Trophoblast cell (in vitro differentiated cells and primary cell): ENCODE measurements at regions not wholly inside any gene's neighbourhood (a gene's known extent, or its start where the extent isn't known, plus 50 kb on each side); places are given as distances from the start of the nearest gene placed in this dataset.

Source experiments
- DNase-seq, 2 donors: peaks; one replicate each; pipeline ENCODE4 v3.0.0-alpha.2; 2016
- H2AFZ ChIP-seq: 2 replicates; pipeline ENCODE4 v1.6.1; 2013; ENCODE audit warnings: low read length, moderate library complexity, mild to moderate bottlenecking; ENCODE audit not compliant: insufficient read depth, poor library complexity
- H2AK5ac ChIP-seq: 2 replicates; pipeline ENCODE4 v1.6.1; 2013; ENCODE audit warnings: mild to moderate bottlenecking, low read length
- H2BK120ac ChIP-seq: 2 replicates; pipeline ENCODE4 v1.6.1; 2013; ENCODE audit warnings: low read length, mild to moderate bottlenecking, moderate library complexity; ENCODE audit not compliant: insufficient read depth, poor library complexity
- H2BK12ac ChIP-seq: 2 replicates; pipeline ENCODE4 v1.6.1; 2013; ENCODE audit warnings: mild to moderate bottlenecking, low read length, moderate library complexity
- H2BK5ac ChIP-seq: 2 replicates; pipeline ENCODE4 v1.6.1; 2013; ENCODE audit warnings: low read length, low read depth, moderate library complexity, mild to moderate bottlenecking; ENCODE audit not compliant: poor library complexity
- H3K14ac ChIP-seq: 2 replicates; pipeline ENCODE4 v1.6.1; 2013; ENCODE audit warnings: mild to moderate bottlenecking, low read length
- H3K18ac ChIP-seq: 2 replicates; pipeline ENCODE4 v1.6.1; 2013; ENCODE audit warnings: mild to moderate bottlenecking, low read length
- H3K23ac ChIP-seq: 2 replicates; pipeline ENCODE4 v1.6.1; 2013; ENCODE audit warnings: low read length
- H3K27ac ChIP-seq: 2 replicates; pipeline ENCODE4 v1.5.1; 2013; ENCODE audit warnings: low read depth, mild to moderate bottlenecking, inconsistent platforms, low read length, moderate library complexity
- H3K27me3 ChIP-seq: 2 replicates; pipeline ENCODE4 v1.6.1; 2013; ENCODE audit warnings: inconsistent platforms, mild to moderate bottlenecking, low read length, moderate library complexity; ENCODE audit not compliant: insufficient read depth
- H3K36me3 ChIP-seq, 2 experiments: 1 replicate in 1 of 2; 2 replicates in 1 of 2; pipeline ENCODE4 v1.6.1; 2013; ENCODE audit warnings: low read length in 2 of 2, mild to moderate bottlenecking in 2 of 2, moderate library complexity in 1 of 2; ENCODE audit not compliant: insufficient read depth in 2 of 2, control insufficient read depth in 1 of 2
- H3K4ac ChIP-seq: 2 replicates; pipeline ENCODE4 v1.6.1; 2013; ENCODE audit warnings: low read depth, mild to moderate bottlenecking, low read length, moderate library complexity
- H3K4me1 ChIP-seq, 2 experiments: 1 replicate in 1 of 2; 2 replicates in 1 of 2; pipeline ENCODE4 v1.6.1; 2013; ENCODE audit warnings: low read length in 2 of 2, mild to moderate bottlenecking in 2 of 2, moderate library complexity in 1 of 2; ENCODE audit not compliant: insufficient read depth in 2 of 2, control insufficient read depth in 1 of 2
- H3K4me2 ChIP-seq: 2 replicates; pipeline ENCODE4 v1.6.1; 2013; ENCODE audit warnings: inconsistent platforms, mild to moderate bottlenecking, low read length, moderate library complexity
- H3K4me3 ChIP-seq: 2 replicates; pipeline ENCODE4 v1.5.1; 2013; ENCODE audit warnings: mild to moderate bottlenecking, low read depth, low read length, inconsistent platforms
- H3K79me1 ChIP-seq: one replicate; pipeline ENCODE4 v1.6.1; 2013; ENCODE audit warnings: low read length
- H3K79me2 ChIP-seq: 2 replicates; pipeline ENCODE4 v1.6.1; 2013; ENCODE audit warnings: low read length, mild to moderate bottlenecking; ENCODE audit not compliant: control insufficient read depth, insufficient read depth, poor library complexity
- H3K9ac ChIP-seq: 2 replicates; pipeline ENCODE4 v1.6.1; 2013; ENCODE audit warnings: mild to moderate bottlenecking, low read length
- H3K9me3 ChIP-seq: 2 replicates; pipeline ENCODE4 v1.6.1; 2013; ENCODE audit warnings: low read depth, mild to moderate bottlenecking, control low read depth, inconsistent platforms, low read length; ENCODE audit not compliant: insufficient read depth
- H4K12ac ChIP-seq: 2 replicates; pipeline ENCODE4 v1.6.1; 2013; ENCODE audit warnings: low read depth, mild to moderate bottlenecking, low read length, moderate library complexity
- H4K8ac ChIP-seq: 2 replicates; pipeline ENCODE4 v1.6.1; 2013; ENCODE audit warnings: low read depth, mild to moderate bottlenecking, low read length, moderate library complexity
- H4K91ac ChIP-seq: one replicate; pipeline ENCODE4 v1.6.1; 2013; ENCODE audit warnings: low read depth, mild to moderate bottlenecking, low read length, moderate library complexity
- WGBS: extraction: QIAGEN DNeasy Blood & Tissue Kit; methylation state at CpG from one replicate; pipeline ENCODE4 v1.1.7; 2013; ENCODE audit warnings: missing lambda C conversion rate; ENCODE audit not compliant: insufficient read length, insufficient coverage; ENCODE audit errors: extremely low coverage; 5-methylcytosine and 5-hydroxymethylcytosine counted together

DNA sequence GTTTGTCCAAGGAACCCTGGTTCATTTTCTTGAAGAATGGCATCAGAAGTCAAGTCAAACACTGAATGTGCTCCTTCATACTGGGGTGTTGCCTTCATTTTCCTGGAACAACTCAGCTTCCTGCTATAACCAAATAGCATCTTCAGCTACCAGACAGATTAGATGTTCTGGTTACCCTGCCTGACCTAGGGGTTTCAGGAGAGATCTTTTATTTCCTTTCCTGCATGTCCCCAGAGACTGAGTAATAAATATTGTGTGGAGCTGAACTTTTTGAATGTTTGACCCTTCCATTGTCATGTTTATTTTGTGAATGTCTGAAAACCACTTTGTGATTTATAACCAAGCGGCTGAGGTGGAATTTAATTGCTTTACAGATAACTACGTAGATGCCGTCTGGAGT is 147.1 kb downstream of the IRX1 start:
- Histone ChIP-seq H3K18ac (no peak overlapping the region), H3K23ac (no peak overlapping the region), H3K14ac (no peak overlapping the region), H2BK5ac (no peak overlapping the region), H3K4me2 (no peak overlapping the region), H2BK120ac (no peak overlapping the region), H3K4me1 (no peaks in the 10 kb centered on the region), H2AK5ac (no peak overlapping the region), H3K9ac (no peak overlapping the region), H3K36me3 (no peaks in the 10 kb centered on the region), H2AFZ (no peak overlapping the region), H3K79me1 (no peaks in the 10 kb centered on the region), H3K79me2 (no peaks in the 10 kb centered on the region), H2BK12ac (no peak overlapping the region), H3K27ac (no peak overlapping the region), H3K4me3 (no peak overlapping the region), H4K12ac (no peak overlapping the region), H3K27me3 (no peaks in the 10 kb centered on the region), H3K4ac (no peak overlapping the region), H4K8ac (no peak overlapping the region), H4K91ac (no peak overlapping the region), H3K9me3 (peaks cover 7% of the 10 kb centered on the region)
- DNase-seq = no peak
- WGBS = no CpG with 5 or more reads among the region's 3 CpGs

DNA sequence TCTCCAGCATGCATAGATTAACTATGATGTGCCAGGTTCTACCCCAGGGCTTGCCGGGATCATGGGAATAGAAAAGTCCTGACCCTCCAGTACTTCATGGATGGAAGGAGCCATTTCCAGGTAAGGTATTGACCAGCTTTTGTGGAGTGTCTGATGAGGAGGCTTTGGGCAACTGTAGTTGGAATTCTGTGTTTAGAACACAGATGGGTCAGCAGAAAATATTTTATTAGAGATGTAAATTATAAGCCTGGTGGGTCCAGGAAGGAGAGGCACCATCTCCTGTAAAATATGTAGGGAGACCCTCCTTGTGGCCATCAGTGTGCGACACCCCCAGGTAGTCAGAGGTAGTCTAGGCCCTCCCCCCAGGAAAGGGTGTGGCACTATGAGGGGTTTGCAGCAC is 156.2 kb downstream of the IRX1 start:
- WGBS = no CpG with 5 or more reads among the region's 2 CpGs
- no peak overlapping the region for H3K23ac ChIP-seq
- no peak overlapping the region for H3K18ac ChIP-seq
- no peaks in the 10 kb centered on the region for H3K79me1 ChIP-seq
- no peak for DNase-seq
- no peak overlapping the region for H4K12ac ChIP-seq
- H3K27me3 ChIP-seq = no peaks in the 10 kb centered on the region
- no peak overlapping the region for H2AK5ac ChIP-seq
- H3K4me2 ChIP-seq = no peak overlapping the region
- no peak overlapping the region for H2BK12ac ChIP-seq
- H3K9me3 ChIP-seq = peaks cover 8% of the 10 kb centered on the region
- no peaks in the 10 kb centered on the region for H3K79me2 ChIP-seq
- H2BK120ac ChIP-seq = no peak overlapping the region
- H4K8ac ChIP-seq = no peak overlapping the region
- no peak overlapping the region for H2BK5ac ChIP-seq
- H3K4ac ChIP-seq = no peak overlapping the region
- no peak overlapping the region for H3K14ac ChIP-seq
- H4K91ac ChIP-seq = no peak overlapping the region
- no peak overlapping the region for H3K27ac ChIP-seq
- H3K9ac ChIP-seq = no peak overlapping the region
- H2AFZ ChIP-seq = no peak overlapping the region
- no peaks in the 10 kb centered on the region for H3K4me1 ChIP-seq
- no peaks in the 10 kb centered on the region for H3K36me3 ChIP-seq
- H3K4me3 ChIP-seq = no peak overlapping the region

DNA sequence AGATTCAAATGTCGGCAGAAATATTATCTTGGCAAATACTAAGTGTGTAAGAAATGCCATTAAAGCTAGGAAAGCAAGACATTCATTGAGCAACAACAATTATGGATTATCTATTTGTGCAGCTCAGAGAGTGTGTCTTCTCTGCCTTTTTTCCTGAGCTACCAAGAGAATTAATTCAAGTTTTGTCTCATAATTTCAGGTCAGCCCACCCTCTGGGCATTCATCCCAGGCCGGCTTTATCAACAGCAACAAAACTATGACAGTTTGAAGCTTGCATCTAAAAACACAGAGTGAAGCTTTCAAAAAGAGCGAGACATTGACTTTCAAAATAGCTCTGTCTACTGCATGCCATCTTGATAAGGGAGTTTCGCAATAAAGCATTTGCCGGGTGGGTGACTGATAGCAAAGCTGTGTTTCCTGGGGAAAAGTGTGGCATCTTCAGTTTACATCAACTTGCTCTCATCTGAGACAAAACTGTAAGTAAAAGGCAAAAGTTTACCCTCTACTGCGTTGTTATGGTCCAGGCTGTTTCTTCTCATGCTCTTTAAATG is 182.4 kb downstream of the IRX1 start:
- WGBS = no CpG with 5 or more reads among the region's 6 CpGs
- Histone ChIP-seq H2BK5ac (no peak overlapping the region), H3K4me3 (no peak overlapping the region), H4K12ac (no peak overlapping the region), H4K8ac (no peak overlapping the region), H3K36me3 (no peaks in the 10 kb centered on the region), H3K4me1 (no peaks in the 10 kb centered on the region), H3K27me3 (no peaks in the 10 kb centered on the region), H3K4ac (no peak overlapping the region), H4K91ac (no peak overlapping the region), H2BK120ac (no peak overlapping the region), H3K4me2 (no peak overlapping the region), H3K79me1 (no peaks in the 10 kb centered on the region), H2BK12ac (no peak overlapping the region), H2AFZ (no peak overlapping the region), H3K18ac (no peak overlapping the region), H3K14ac (no peak overlapping the region), H3K9ac (no peak overlapping the region), H3K23ac (no peak overlapping the region), H3K79me2 (no peaks in the 10 kb centered on the region), H2AK5ac (no peak overlapping the region), H3K27ac (no peak overlapping the region), H3K9me3 (peaks cover 4% of the 10 kb centered on the region)
- no peak for DNase-seq

DNA sequence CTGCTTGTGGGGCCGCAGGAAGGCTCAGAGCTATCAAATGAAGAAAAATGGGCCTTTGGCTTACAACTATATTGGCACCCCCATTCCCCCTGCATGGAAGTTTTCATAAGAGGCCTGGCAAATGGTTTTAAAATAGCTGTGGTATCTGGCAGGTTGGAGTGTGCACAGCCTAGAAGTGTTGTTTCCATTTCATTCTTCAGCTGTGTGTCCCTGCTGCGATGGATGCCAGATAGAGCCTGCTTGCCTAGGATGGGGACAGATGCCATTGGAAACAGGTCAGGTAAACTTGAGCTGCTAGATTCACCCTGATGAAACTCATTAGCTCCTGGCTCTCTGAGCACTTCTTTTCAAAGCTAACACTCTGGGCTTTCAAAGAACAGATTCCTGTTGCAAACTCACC is 183.3 kb downstream of the IRX1 start:
- H2BK120ac ChIP-seq = no peak overlapping the region
- no peak overlapping the region for H2AK5ac ChIP-seq
- H3K79me1 ChIP-seq = no peaks in the 10 kb centered on the region
- no peak overlapping the region for H3K23ac ChIP-seq
- H4K8ac ChIP-seq = no peak overlapping the region
- no peak overlapping the region for H2AFZ ChIP-seq
- H3K27ac ChIP-seq = no peak overlapping the region
- no peak overlapping the region for H2BK5ac ChIP-seq
- no peaks in the 10 kb centered on the region for H3K79me2 ChIP-seq
- peaks cover 4% of the 10 kb centered on the region for H3K9me3 ChIP-seq
- no CpG with 5 or more reads among the region's 2 CpGs for WGBS
- H2BK12ac ChIP-seq = no peak overlapping the region
- no peaks in the 10 kb centered on the region for H3K4me1 ChIP-seq
- H3K9ac ChIP-seq = no peak overlapping the region
- H4K12ac ChIP-seq = no peak overlapping the region
- H4K91ac ChIP-seq = no peak overlapping the region
- no peak overlapping the region for H3K14ac ChIP-seq
- H3K36me3 ChIP-seq = no peaks in the 10 kb centered on the region
- H3K27me3 ChIP-seq = no peaks in the 10 kb centered on the region
- DNase-seq = no peak
- H3K4ac ChIP-seq = no peak overlapping the region
- no peak overlapping the region for H3K4me2 ChIP-seq
- no peak overlapping the region for H3K18ac ChIP-seq
- H3K4me3 ChIP-seq = no peak overlapping the region
